ELF-1 (cell line): ENCODE measurements at regions not wholly inside any gene's neighbourhood (a gene's known extent, or its start where the extent isn't known, plus 50 kb on each side); places are given as distances from the start of the nearest gene placed in this dataset.
"Not testable (repeated sequence)": the region's sequence is repeated elsewhere in the genome, so short reads cannot be mapped to it uniquely, and the experiment has no call there.

Experiments used
- DNase-seq: peaks from one replicate; pipeline ENCODE4 v3.0.0-alpha.2; 2016; ENCODE audit warnings: low read depth, low spot score

DNA sequence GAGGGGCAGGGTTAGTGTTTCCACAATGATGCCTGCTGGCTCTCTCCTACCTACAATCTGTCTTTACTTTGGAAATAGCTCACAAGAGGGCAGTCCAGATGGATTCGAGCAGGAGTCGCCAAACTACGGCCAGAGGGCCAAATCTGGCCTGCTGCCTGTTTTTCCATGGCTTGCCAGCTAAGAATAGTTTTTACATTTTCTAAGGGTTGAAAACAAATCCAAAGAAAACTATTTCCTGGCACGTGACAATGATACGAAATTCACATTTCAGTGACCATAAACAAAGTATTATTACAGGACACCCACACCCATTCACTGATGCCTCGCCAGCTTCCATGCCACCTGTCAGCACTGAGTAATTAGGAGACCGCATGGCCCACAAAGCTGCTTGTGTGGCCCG lies 162.9 kb upstream of the WWC1 start:
- no peak for DNase-seq

DNA sequence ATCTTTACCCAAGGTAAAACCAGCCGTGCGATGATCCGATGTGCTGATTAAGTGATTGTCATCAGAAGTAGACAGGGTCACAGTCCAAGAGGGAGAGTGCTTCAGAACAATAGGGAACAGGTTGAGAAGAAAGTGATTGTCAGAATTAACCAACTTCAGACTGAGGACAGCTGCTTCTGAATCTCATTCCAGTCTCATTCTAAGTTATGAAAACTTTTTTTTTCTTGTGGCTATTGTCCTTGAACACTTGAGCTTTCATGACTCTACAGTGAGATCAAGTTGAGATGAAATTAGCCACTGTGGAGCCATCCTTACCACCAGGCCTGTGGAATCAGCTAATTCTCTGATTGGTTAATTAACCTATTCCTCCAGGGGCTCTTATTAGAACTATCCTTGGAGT lies 159.9 kb upstream of the WWC1 start:
- DNase-seq, result no peak

DNA sequence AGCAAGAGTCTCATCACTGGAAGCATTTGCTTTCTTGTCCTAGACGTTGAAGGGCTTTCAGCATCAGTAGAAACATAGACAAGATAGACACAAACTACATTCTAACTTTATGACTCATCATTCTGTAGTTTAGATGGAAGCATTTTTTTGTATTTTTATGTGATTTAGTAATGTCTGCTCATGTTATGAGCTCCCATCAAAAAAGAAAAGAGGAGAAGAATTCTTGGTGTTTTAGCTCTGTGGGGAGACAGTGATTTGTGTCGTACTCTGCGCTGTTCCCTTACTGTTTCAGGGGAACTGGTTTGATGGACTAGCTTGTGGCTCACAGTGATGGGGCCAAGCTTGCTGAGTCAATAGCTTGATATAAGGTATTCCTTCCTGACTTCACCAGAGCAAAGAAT lies 159.2 kb upstream of the WWC1 start:
- DNase-seq, result no peak

DNA sequence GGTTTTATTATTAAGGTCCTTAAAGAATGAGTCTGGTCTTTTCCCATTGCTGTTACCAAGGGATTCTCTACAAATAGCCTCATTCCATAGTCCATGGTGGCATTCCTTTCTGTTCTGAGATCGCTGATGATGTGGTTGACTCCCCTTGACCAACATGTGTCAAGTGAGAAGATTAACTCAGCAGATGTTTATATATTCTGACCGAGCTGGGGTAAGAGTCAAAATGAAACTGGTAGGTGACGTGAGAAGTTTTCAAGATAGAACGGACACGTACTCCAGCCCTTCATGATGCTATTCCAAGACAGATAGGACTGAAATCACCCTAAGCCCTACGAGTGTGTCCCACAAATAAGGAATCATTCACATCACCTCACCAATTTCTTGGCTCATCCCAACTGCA lies 155.5 kb upstream of the WWC1 start:
- DNase-seq, result no peak

GRCh38 chr5:168136340-168136739 lies 155.1 kb upstream of the WWC1 start:
- DNase-seq, result no peak

DNA sequence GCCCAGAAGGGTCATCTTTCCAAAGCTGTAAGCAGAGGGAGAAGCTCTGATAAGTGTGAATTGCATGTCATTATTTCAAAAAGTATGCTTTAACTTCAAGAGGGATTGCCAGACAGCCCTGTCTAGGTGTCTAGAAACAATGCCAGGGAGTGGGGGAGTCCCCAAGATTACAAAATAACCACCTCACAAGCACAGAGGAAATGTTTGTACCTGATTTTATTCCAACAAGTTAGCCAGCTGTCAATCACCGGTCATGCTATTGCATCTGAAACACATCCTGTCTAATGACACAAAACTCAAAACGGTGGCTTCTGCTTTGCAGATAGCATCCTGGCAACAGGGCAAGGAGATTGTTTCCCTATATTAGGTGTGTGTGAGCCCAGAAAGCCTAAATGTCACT lies 154.2 kb upstream of the WWC1 start:
- DNase-seq, result no peak

DNA sequence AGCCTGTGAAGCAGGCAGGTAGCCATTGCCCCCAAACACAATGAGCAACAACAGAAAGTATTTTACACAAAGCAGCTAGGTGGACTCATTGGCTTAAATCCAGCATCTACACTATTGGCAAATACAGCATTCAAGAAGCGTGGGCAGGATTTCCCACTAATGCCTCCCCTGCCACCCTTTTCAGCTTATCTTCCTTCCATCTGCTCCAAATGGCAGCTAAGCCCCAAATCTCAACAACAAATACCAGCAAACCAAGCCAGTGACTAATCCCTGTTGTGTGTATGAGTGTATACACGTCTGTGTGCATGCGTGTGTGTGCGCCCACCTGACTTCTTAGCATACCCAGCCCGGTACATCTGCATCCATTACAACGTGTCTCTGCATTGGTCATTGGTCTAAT lies 151.2 kb upstream of the WWC1 start:
- DNase-seq, result no peak

GRCh38 chr5:168142402-168142801 lies 149.0 kb upstream of the WWC1 start:
- DNase-seq, result no peak

DNA sequence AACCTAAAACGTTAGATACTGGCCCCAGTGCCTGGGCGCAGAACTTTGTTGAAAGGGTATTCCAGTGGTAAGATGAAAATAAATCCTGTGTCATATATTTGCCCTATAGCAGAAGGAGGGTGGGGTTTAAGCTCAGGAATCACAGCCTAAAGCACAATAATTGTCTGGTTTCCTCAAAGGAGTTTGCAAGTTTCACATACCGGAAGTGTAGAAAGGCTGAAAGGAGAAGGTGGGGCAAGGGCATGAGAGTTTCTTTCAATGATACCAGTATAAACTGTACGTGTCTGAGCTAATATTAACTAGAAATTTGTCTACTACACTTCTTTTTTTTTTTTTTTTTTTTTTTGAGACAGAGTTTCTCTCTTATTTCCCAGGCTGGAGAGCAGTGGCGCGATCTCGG lies 147.9 kb upstream of the WWC1 start:
- not testable (repeated sequence) for DNase-seq

DNA sequence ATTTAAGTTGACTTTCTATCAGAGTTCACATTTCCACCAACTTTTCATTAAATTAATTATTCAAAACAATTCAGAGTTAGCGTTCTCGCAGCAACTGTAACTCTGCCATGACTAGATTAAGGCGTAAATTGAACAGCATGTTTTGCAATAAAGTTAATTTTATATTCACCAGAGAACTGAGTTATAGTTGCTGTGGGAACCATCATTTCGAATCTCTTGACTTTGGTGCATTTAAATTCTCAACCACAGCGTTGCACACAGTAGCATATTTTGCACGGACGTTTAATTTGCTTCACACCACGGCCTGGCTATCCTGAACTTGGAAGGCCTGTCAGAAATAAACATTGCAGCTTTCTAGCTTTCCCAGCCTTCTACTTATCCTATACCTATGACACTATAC lies 144.3 kb upstream of the WWC1 start:
- DNase-seq, result no peak

GRCh38 chr5:168147568-168148360 lies 143.7 kb upstream of the WWC1 start:
- no peak for DNase-seq

GRCh38 chr5:168151041-168151440 lies 140.4 kb upstream of the WWC1 start:
- DNase-seq, result no peak

DNA sequence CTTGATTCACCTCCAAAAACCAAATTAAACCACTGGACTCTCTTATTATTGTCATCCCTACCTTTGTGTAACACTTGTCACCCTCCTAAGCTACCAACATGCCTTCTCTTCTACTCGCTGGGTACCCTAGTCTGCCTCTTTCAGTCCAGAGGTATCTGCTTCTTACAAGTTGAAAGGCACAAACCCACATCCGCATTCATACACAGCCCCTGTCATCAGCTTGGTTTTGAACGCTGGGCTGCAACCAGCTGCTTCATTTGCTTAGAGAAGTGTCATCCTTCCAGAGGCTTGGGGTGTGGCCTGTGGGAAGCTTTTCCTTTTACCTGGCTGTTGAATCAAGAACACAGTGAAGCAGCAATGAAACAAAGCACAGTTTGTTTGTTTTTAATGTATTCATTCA lies 138.8 kb upstream of the WWC1 start:
- DNase-seq, result no peak

GRCh38 chr5:168153263-168153875 lies 138.1 kb upstream of the WWC1 start:
- peak; percentile 54 for DNase-seq

- no peak for DNase-seq
Measured at GRCh38 chr5:168153876-168154270, 137.6 kb upstream of the WWC1 start.

DNA sequence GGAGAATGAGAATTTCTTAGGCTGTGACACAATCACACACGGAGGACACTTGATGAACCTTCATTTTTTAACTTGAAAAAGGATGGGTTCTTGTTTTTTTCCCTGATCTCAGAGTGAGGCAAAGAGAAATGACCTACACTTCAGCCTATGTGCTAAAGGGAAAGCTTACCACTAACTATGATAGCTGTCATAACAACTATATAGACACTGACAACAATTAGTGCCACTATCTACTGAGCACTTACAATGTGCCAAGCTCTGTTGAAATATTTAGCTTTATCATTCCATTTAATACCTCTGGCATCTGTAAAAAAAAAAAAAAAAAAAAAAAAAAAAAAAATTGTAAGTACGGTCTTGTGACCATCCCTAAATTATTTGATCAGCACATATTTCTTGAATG lies 135.9 kb upstream of the WWC1 start:
- DNase-seq, result no peak

GRCh38 chr5:168156170-168156569 lies 135.3 kb upstream of the WWC1 start:
- DNase-seq, result no peak

- no peak for DNase-seq
Measured at GRCh38 chr5:168157141-168157540, 134.3 kb upstream of the WWC1 start.

DNA sequence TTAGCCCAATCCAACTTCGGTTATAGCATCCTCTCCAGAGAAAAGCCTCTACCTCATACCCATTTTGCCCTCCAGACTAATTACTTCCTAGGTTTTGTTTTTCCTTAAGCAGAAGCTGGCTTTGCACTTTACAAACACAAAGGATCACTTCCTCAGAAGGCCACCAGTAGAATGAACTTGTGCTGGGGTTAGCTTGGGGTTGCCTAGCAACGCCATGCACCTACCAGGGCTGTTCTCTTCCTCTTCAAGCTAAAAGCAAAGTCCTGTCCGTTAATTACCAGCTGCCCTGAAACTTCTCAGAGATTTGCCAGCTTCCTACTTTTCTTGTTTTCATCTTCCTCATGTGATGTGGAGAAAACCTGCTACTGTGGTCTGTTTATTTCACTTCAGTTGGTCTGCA lies 132.0 kb upstream of the WWC1 start:
- DNase-seq, result peak; percentile 74

DNA sequence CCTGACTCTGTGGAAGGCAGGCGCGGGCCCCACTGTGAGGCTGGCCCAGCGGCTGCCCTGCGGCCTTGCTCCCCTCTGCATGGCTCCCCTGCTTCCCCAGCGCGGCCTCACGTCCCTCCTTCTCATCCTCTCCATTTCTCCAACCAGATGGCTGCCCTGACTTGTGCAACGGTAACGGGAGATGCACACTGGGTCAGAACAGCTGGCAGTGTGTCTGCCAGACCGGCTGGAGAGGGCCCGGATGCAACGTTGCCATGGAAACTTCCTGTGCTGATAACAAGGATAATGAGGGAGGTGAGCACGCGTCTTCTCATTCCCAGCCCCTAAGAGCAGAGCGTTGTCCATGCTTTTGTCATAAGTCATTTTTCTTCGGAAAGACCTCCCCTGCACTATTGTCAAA lies 129.0 kb upstream of the WWC1 start:
- DNase-seq, result no peak

DNA sequence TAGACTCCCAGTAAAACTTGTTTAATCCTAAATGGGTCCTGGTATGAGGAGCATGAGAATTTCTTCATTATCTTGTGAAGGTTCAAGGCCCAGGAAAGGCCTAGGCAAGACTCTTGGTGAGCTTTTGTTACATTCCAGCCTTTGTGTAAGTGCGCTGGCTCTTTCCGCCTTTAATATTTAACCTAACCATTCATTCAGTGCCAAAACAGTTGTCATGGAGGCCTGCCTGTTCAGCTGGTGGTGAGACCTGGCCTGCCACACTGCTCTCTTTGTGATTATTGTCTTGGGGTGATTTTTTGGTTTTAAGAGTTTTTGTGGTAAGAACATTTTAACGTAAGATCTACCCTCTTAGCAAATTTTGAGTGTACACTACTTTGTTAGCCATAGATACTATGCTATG lies 127.5 kb upstream of the WWC1 start:
- no peak for DNase-seq

DNA sequence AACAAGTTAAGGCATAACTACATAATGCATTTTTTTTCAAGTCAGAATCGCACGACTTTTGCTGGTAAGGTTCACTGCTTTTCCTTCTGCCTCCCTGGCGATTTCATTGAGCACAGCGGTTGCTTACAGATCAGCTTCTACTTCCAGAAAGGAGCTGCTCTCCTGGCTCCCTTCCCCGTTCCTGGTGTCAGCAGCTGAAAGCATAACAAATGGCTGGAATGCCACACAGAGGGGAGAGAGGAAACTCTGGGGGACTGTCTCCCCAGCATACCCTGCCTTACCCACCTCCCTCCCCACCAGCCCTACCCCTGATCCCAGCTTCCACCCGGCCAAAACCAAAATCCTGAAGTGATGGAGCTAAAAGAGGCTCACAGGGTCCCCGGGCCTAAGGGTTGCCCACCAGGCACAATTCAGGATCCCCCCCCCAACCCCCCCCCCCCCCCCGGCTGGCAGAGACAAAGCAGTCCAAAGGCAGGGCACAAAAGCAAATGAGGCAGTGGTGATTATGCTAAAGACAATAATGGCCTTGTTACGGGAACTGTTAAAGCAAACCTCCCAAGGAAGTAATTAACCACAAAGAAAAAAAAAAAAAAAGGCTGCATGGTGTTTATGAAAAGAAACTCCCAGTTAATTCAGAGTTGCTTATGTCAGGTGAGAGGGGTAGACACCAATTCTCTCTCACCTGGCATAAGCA lies 126.1 kb upstream of the WWC1 start:
- peak; percentile 49 for DNase-seq

DNA sequence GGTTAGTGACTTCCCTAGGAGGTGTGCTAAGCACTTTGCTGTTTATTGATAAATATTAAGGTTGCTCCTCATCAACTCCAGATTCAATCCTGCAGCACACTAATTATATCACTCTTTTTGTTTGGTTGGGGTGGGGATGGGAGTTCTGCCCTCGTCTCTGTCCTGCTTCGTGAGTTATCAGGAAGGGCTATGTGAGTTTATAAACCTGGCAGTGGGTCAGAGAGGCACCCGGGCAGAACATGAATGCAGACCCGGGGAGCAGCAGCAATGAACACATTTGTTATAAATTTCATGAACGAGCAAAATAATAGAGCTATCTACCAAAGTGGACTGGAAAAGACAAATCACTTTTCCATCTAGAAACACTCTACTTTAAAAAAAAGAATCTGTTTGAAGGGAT lies 125.5 kb upstream of the WWC1 start:
- DNase-seq, result no peak
